H1 (cell line): ENCODE measurements at regions not wholly inside any gene's neighbourhood (a gene's known extent, or its start where the extent isn't known, plus 50 kb on each side); places are given as distances from the start of the nearest gene placed in this dataset.
A peak's percentile ranks its signal among the peaks of the same experiment; 100 is the strongest.

Experiments
- CTCF ChIA-PET: fragments of 300-600 bp; sonication (Branson Sonifier 250); formaldehyde crosslinking; loops from one replicate; lab custom pipeline; 2021; ENCODE audit not compliant: partially characterized antibody; lab: Charles Lee
- POLR2A ChIA-PET: fragments of 300-600 bp; sonication (Branson Sonifier 250); formaldehyde crosslinking; loops from one replicate; lab custom pipeline; 2021; ENCODE audit warnings: inconsistent platforms; ENCODE audit not compliant: partially characterized antibody; lab: Charles Lee
- DNase-seq, 2 experiments: peaks; one replicate each; pipeline versions ENCODE4 v3.0.0 to v3.0.0-alpha.2; 2010 to 2022; ENCODE audit warnings: low spot score in 2 of 2, low read depth in 1 of 2, mixed read lengths in 1 of 2
- FAIRE-seq: peaks from 2 replicates; lab custom pipeline; 2011; peaks lifted over from hg19 to GRCh38; lab: Jason Lieb, UNC
- H2AFZ ChIP-seq: 2 replicates; pipeline ENCODE4 v1.8.1; 2012; ENCODE audit warnings: low read length, inconsistent platforms
- H2AK5ac ChIP-seq: 2 replicates; pipeline ENCODE4 v1.6.1; 2013; ENCODE audit warnings: low read depth, low read length
- H2BK120ac ChIP-seq: replicated peaks from 2 replicates; pipeline ENCODE3; 2013; ENCODE audit warnings: low read depth, low read length, inconsistent platforms
- H2BK12ac ChIP-seq: 2 replicates; pipeline ENCODE4 v1.6.1; 2013; ENCODE audit warnings: low read depth, low read length
- H2BK15ac ChIP-seq: 2 replicates; pipeline ENCODE4 v1.6.1; 2013; ENCODE audit warnings: low read length
- H2BK20ac ChIP-seq: 2 replicates; pipeline ENCODE4 v1.6.1; 2013; ENCODE audit warnings: low read length
- H2BK5ac ChIP-seq: 2 replicates; pipeline ENCODE4 v1.6.1; 2013; ENCODE audit warnings: low read depth, low read length
- H3K14ac ChIP-seq: 2 replicates; pipeline ENCODE4 v1.6.1; 2013; ENCODE audit warnings: inconsistent platforms; ENCODE audit not compliant: insufficient read length
- H3K18ac ChIP-seq: 2 replicates; pipeline ENCODE4 v1.6.1; 2013; ENCODE audit warnings: low read length; ENCODE audit errors: extremely low read depth
- H3K23ac ChIP-seq: 2 replicates; pipeline ENCODE4 v1.6.1; 2013; ENCODE audit warnings: inconsistent platforms; ENCODE audit not compliant: insufficient read length
- H3K23me2 ChIP-seq: 2 replicates; pipeline ENCODE4 v1.6.1; 2013; ENCODE audit warnings: low read depth, low read length
- H3K27ac ChIP-seq: 2 replicates; pipeline ENCODE4 v1.6.1; 2011; ENCODE audit warnings: low read depth, low read length, inconsistent platforms
- H3K27me3 ChIP-seq, 4 experiments: replicated peaks in 1 of 4; 1 replicate in 1 of 4; 2 replicates in 3 of 4; pipeline versions ENCODE4 v1.6.1 to v1.8.1; 2011 to 2013; ENCODE audit warnings: low read length in 3 of 4, mild to moderate bottlenecking in 3 of 4, inconsistent platforms in 2 of 4, mixed read lengths in 2 of 4, moderate library complexity in 1 of 4; ENCODE audit not compliant: control insufficient read depth in 3 of 4, insufficient read depth in 3 of 4; ENCODE audit errors: extremely low read depth in 1 of 4
- H3K36me3 ChIP-seq, 4 experiments: 2 replicates each; pipeline versions ENCODE4 v1.6.1 to v1.8.1; 2011 to 2013; ENCODE audit warnings: mild to moderate bottlenecking in 4 of 4, low read length in 3 of 4, moderate library complexity in 2 of 4, control low read depth in 1 of 4, inconsistent platforms in 1 of 4; ENCODE audit not compliant: insufficient read depth in 4 of 4, control insufficient read depth in 2 of 4
- H3K4ac ChIP-seq: replicated peaks from 2 replicates; pipeline ENCODE3; 2013; ENCODE audit warnings: low read length, low read depth, mixed read lengths, inconsistent platforms; ENCODE audit not compliant: insufficient read length
- H3K4me1 ChIP-seq, 4 experiments: replicated peaks in 1 of 4; 1 replicate in 1 of 4; 2 replicates in 3 of 4; pipeline versions ENCODE4 v1.6.1 to v1.8.1; 2011 to 2013; ENCODE audit warnings: low read length in 3 of 4, inconsistent platforms in 2 of 4, mixed read lengths in 1 of 4; ENCODE audit not compliant: insufficient read depth in 4 of 4, control insufficient read depth in 3 of 4
- H3K4me2 ChIP-seq, 2 experiments: 2 replicates each; pipeline versions ENCODE4 v1.6.1 to v1.8.1; 2011 to 2013; ENCODE audit warnings: low read depth in 2 of 2, low read length in 2 of 2, control low read depth in 1 of 2, inconsistent platforms in 1 of 2, mild to moderate bottlenecking in 1 of 2; ENCODE audit not compliant: insufficient read depth in 1 of 2
- H3K4me3 ChIP-seq, 4 experiments: fragments of 200-600, 300-600 bp in 1 of 4; sonication (generic), shearing (Covaris generic), sonication (Bioruptor Twin) in 1 of 4; 2 replicates each; pipeline versions ENCODE4 v1.5.1 to v1.8.1; 2011 to 2016; ENCODE audit warnings: low read length in 4 of 4, low read depth in 3 of 4, control low read depth in 2 of 4, inconsistent platforms in 2 of 4, mild to moderate bottlenecking in 2 of 4, mixed read lengths in 1 of 4, moderate library complexity in 1 of 4; ENCODE audit not compliant: insufficient read depth in 2 of 4; ENCODE audit errors: extremely low read depth in 1 of 4
- H3K56ac ChIP-seq: replicated peaks from 2 replicates; pipeline ENCODE3; 2013; ENCODE audit warnings: low read depth, mild to moderate bottlenecking, mixed read lengths, low read length, inconsistent platforms; ENCODE audit not compliant: insufficient read length
- H3K79me1 ChIP-seq: 2 replicates; pipeline ENCODE4 v1.6.1; 2013; ENCODE audit warnings: low read depth, low read length, control low read depth
- H3K79me2 ChIP-seq, 2 experiments: 2 replicates each; pipeline versions ENCODE4 v1.6.1 to v1.8.1; 2012 to 2013; ENCODE audit warnings: low read length in 2 of 2, mild to moderate bottlenecking in 2 of 2, inconsistent platforms in 1 of 2; ENCODE audit not compliant: insufficient read depth in 2 of 2, control insufficient read depth in 1 of 2
- H3K9ac ChIP-seq, 4 experiments: replicated peaks in 1 of 4; 1 replicate in 1 of 4; 2 replicates in 3 of 4; pipeline versions ENCODE4 v1.6.1 to v1.8.1; 2011 to 2013; ENCODE audit warnings: low read depth in 3 of 4, low read length in 3 of 4, control low read depth in 2 of 4, mild to moderate bottlenecking in 2 of 4, moderate library complexity in 2 of 4, inconsistent platforms in 1 of 4; ENCODE audit errors: extremely low read depth in 1 of 4
- H3K9me3 ChIP-seq, 2 experiments: 2 replicates each; pipeline versions ENCODE4 v1.6.1 to v1.8.1; 2012 to 2013; ENCODE audit warnings: mild to moderate bottlenecking in 2 of 2, moderate library complexity in 2 of 2, control low read depth in 1 of 2, inconsistent platforms in 1 of 2, low read depth in 1 of 2, low read length in 1 of 2, mixed read lengths in 1 of 2; ENCODE audit not compliant: insufficient read depth in 2 of 2
- H4K20me1 ChIP-seq, 2 experiments: replicated peaks in 1 of 2; 2 replicates each; pipeline versions ENCODE3 to v1.8.1; 2011 to 2013; ENCODE audit warnings: inconsistent platforms in 2 of 2, low read length in 2 of 2, mild to moderate bottlenecking in 1 of 2; ENCODE audit not compliant: insufficient read depth in 2 of 2, control insufficient read depth in 1 of 2
- H4K5ac ChIP-seq: 2 replicates; pipeline ENCODE4 v1.6.1; 2013; ENCODE audit warnings: low read length, low read depth, mixed read lengths, inconsistent platforms; ENCODE audit not compliant: insufficient read length
- H4K8ac ChIP-seq: 2 replicates; pipeline ENCODE4 v1.8.0; 2013; ENCODE audit warnings: mild to moderate bottlenecking, moderate library complexity, low read length, inconsistent platforms; ENCODE audit not compliant: insufficient read depth; ENCODE audit errors: extremely low read depth
- H4K91ac ChIP-seq: replicated peaks from 2 replicates; pipeline ENCODE3; 2013; ENCODE audit warnings: low read length, mixed read lengths, inconsistent platforms; ENCODE audit not compliant: insufficient read length
- EP300 ChIP-seq, 2 experiments: IDR thresholded peaks; 1 replicate in 1 of 2; 2 replicates in 1 of 2; pipeline ENCODE4 v1.6.1; 2011 to 2012; ENCODE audit warnings: low read depth in 2 of 2, low read length in 2 of 2, mild to moderate bottlenecking in 2 of 2, borderline replicate concordance in 1 of 2, inconsistent platforms in 1 of 2, moderate library complexity in 1 of 2
- GABPA ChIP-seq: IDR thresholded peaks from 2 replicates; pipeline ENCODE4 v1.6.1; 2011; ENCODE audit warnings: mild to moderate bottlenecking, low read length, moderate library complexity, borderline replicate concordance; ENCODE audit not compliant: insufficient read depth
- NRF1 ChIP-seq: IDR thresholded peaks from 2 replicates; pipeline ENCODE4 v1.6.1; 2011; ENCODE audit warnings: mild to moderate bottlenecking, low read depth, low read length, improper control_type of control experiment
- PHF8 ChIP-seq: fragments of 200-600 bp; sonication (generic); conservative IDR thresholded peaks from 2 replicates; pipeline ENCODE4 v1.7.1; 2012; ENCODE audit warnings: low read depth, mild to moderate bottlenecking, inconsistent platforms, low read length, moderate library complexity
- YY1 ChIP-seq: IDR thresholded peaks from 2 replicates; pipeline ENCODE4 v1.6.1; 2011; ENCODE audit warnings: low read depth, mild to moderate bottlenecking, low read length
- WGBS, 2 experiments: shearing (Covaris generic) in 1 of 2; methylation state at CpG; one replicate each; pipeline versions ENCODE4 v1.1.6 to v1.1.7; 2013 to 2015; ENCODE audit warnings: low lambda C conversion rate in 2 of 2, mixed read lengths in 2 of 2, inconsistent platforms in 1 of 2, low coverage in 1 of 2, missing lambda C conversion rate in 1 of 2; ENCODE audit not compliant: insufficient replicate concordance in 2 of 2, insufficient coverage in 1 of 2, insufficient read length in 1 of 2; ENCODE audit errors: extremely low coverage in 1 of 2, missing lambda C conversion rate in 1 of 2; 5-methylcytosine and 5-hydroxymethylcytosine counted together
- TF ChIP-seq, protein P1 (sequence below), 3 experiments: IDR thresholded peaks; 1 replicate in 2 of 3; 2 replicates in 1 of 3; pipeline versions ENCODE4 v1.5.1 to v1.6.1; 2011; ENCODE audit warnings: low read length in 3 of 3, mild to moderate bottlenecking in 3 of 3, inconsistent platforms in 2 of 3, low read depth in 1 of 3, moderate library complexity in 1 of 3; ENCODE audit not compliant: insufficient read depth in 1 of 3; ENCODE audit errors: control extremely low read depth in 1 of 3

GRCh38 chr6:109892451-109893435, 85.4 kb upstream of the GPR6 start:
- Histone ChIP-seq H3K4me3 (peak overlapping the region in 2 of 4 experiments; percentile 10 to 28; a peak in 2 of 8 replicates), H2BK5ac (peak overlapping the region; percentile 71; the same call in 1 of the 2 replicates), H3K27me3 (no peaks in the 10 kb centered on the region), H4K20me1 (no peaks in the 10 kb centered on the region), H2BK15ac (no peak overlapping the region; the same call in 1 of the 2 replicates), H4K91ac (peak overlapping the region; percentile 92), H3K79me1 (no peaks in the 10 kb centered on the region), H2BK120ac (peak overlapping the region; percentile 62), H3K9me3 (peaks cover 21 to 22% of the 10 kb centered on the region in 2 experiments), H2AFZ (0 out of 2 replicates have a peak overlapping the region, but pooled peaks have one; percentile 8), H2BK20ac (peak overlapping the region; percentile 87; the same call in 1 of the 2 replicates), H3K27ac (0 out of 2 replicates have a peak overlapping the region, but pooled peaks have one; percentile 12), H4K8ac (no peak overlapping the region), H3K23ac (no peak overlapping the region), H4K5ac (peak overlapping the region; percentile 27), H3K79me2 (no peaks in the 10 kb centered on the region), H3K4me2 (peak overlapping the region; percentile 35 to 41; a peak in 3 of 4 replicates), H3K4ac (peak overlapping the region; percentile 58), H2AK5ac (no peak overlapping the region), H3K36me3 (peaks cover 0 to 8% (median 2%) of the 10 kb centered on the region in 4 experiments; a peak in 3 of 8 replicates), H3K18ac (peak overlapping the region; percentile 73; the same call in 1 of the 2 replicates), H3K14ac (no peak overlapping the region), H2BK12ac (peak overlapping the region; percentile 82; the same call in 1 of the 2 replicates), H3K56ac (no peak overlapping the region), H3K4me1 (peaks cover 0 to 15% (median 9%) of the 10 kb centered on the region in 4 experiments; a peak in 4 of 7 replicates), H3K9ac (no peak overlapping the region; a peak in 1 of 7 replicates), H3K23me2 (no peaks in the 10 kb centered on the region)
- POLR2A ChIA-PET: interaction anchor here (1.3 kb wide), 1 partner anchor 51 kb away, joined by 3 read pairs; no protein-coding TSS in a partner anchor
- CTCF ChIA-PET: interaction anchor here (0.6 to 2.5 kb wide), 8 partner anchors 9 to 181 kb away, joined by 3 to 12 read pairs (median 4); no protein-coding TSS in a partner anchor
- DNase-seq: peak in 1 of 2 experiments; percentile 56
- WGBS, 2 experiments: 80% methylated on average over 11 of the region's 11 CpGs; no CpG with 5 or more reads in 1 of the 2 experiments
- no peak for FAIRE-seq
- TF ChIP-seq YY1 (no peak; the same call in 1 of the 2 replicates), PHF8 (no peak), EP300 (IDR thresholded peaks at IDR 0.05; ENCODE audit: borderline replicate concordance in 1 of 2, low read depth in 2 of 2, low read length in 2 of 2) (peak in 1 of 2 experiments; percentile 88; a peak in 1 of 3 replicates), GABPA (no peak), NRF1 (no peak)
- TF ChIP-seq, protein P1, sequence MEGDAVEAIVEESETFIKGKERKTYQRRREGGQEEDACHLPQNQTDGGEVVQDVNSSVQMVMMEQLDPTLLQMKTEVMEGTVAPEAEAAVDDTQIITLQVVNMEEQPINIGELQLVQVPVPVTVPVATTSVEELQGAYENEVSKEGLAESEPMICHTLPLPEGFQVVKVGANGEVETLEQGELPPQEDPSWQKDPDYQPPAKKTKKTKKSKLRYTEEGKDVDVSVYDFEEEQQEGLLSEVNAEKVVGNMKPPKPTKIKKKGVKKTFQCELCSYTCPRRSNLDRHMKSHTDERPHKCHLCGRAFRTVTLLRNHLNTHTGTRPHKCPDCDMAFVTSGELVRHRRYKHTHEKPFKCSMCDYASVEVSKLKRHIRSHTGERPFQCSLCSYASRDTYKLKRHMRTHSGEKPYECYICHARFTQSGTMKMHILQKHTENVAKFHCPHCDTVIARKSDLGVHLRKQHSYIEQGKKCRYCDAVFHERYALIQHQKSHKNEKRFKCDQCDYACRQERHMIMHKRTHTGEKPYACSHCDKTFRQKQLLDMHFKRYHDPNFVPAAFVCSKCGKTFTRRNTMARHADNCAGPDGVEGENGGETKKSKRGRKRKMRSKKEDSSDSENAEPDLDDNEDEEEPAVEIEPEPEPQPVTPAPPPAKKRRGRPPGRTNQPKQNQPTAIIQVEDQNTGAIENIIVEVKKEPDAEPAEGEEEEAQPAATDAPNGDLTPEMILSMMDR (IDR thresholded peaks at IDR 0.05; ENCODE audit: control extremely low read depth in 1 of 3, insufficient read depth in 1 of 3, low read depth in 1 of 3, low read length in 3 of 3): peak in 2 of 3 experiments; percentile 3 to 32; a peak in 2 of 4 replicates
